Endodermal cell (in vitro differentiated cells): ENCODE measurements at regions not wholly inside any gene's neighbourhood (a gene's known extent, or its start where the extent isn't known, plus 50 kb on each side); places are given as distances from the start of the nearest gene placed in this dataset.
A peak's percentile ranks its signal among the peaks of the same experiment; 100 is the strongest.
"Not testable (repeated sequence)": the region's sequence is repeated elsewhere in the genome, so short reads cannot be mapped to it uniquely, and the experiment has no call there.

Experiments used
- DNase-seq: peaks from one replicate; pipeline ENCODE4 v3.0.0-alpha.2; 2017
- H3K27ac ChIP-seq: 2 replicates; pipeline ENCODE4 v1.5.1; 2013; ENCODE audit warnings: mild to moderate bottlenecking, low read depth, low read length, moderate library complexity
- H3K27me3 ChIP-seq: 2 replicates; pipeline ENCODE4 v1.6.1; 2013; ENCODE audit warnings: mild to moderate bottlenecking, low read length, moderate library complexity; ENCODE audit not compliant: insufficient read depth, control insufficient read depth, poor library complexity, severe bottlenecking
- H3K36me3 ChIP-seq: 2 replicates; pipeline ENCODE4 v1.7.0; 2013; ENCODE audit warnings: mild to moderate bottlenecking, low read length, moderate library complexity; ENCODE audit not compliant: control insufficient read depth, insufficient read depth
- H3K4me1 ChIP-seq: one replicate; pipeline ENCODE4 v1.7.0; 2013; ENCODE audit warnings: low read length; ENCODE audit not compliant: control insufficient read depth, insufficient read depth
- H3K4me3 ChIP-seq: 2 replicates; pipeline ENCODE4 v1.5.1; 2013; ENCODE audit warnings: mild to moderate bottlenecking, low read length, moderate library complexity
- H3K9ac ChIP-seq: 2 replicates; pipeline ENCODE4 v1.6.1; 2013; ENCODE audit warnings: mild to moderate bottlenecking, low read length, moderate library complexity; ENCODE audit not compliant: poor library complexity, severe bottlenecking; ENCODE audit errors: extremely low read depth
- H3K9me3 ChIP-seq: 2 replicates; pipeline ENCODE4 v1.6.1; 2013; ENCODE audit warnings: mild to moderate bottlenecking, low read length, moderate library complexity; ENCODE audit not compliant: control insufficient read depth
- H3K27ac Mint-ChIP-seq: 2 replicates; pipeline ENCODE4 v1.8.0; 2020; ENCODE audit warnings: mixed read lengths
- H3K27me3 Mint-ChIP-seq: 2 replicates; pipeline ENCODE4 v1.8.0; 2021; ENCODE audit warnings: mild to moderate bottlenecking, mixed read lengths; ENCODE audit not compliant: insufficient read depth
- H3K36me3 Mint-ChIP-seq: 2 replicates; pipeline ENCODE4 v1.8.0; 2020; ENCODE audit warnings: low read depth, mixed read lengths
- H3K4me1 Mint-ChIP-seq: 2 replicates; pipeline ENCODE4 v1.8.0; 2020; ENCODE audit warnings: mixed read lengths
- H3K4me3 Mint-ChIP-seq: 2 replicates; pipeline ENCODE4 v1.8.0; 2020; ENCODE audit warnings: mild to moderate bottlenecking, moderate library complexity, mixed read lengths
- H3K9me3 Mint-ChIP-seq: 2 replicates; pipeline ENCODE4 v1.8.0; 2020; ENCODE audit warnings: mild to moderate bottlenecking, mixed read lengths
- CTCF ChIP-seq: fragments of 200-600 bp; sonication (generic); conservative IDR thresholded peaks from 2 replicates; pipeline ENCODE4 v1.5.0; 2021; ENCODE audit warnings: antibody characterized with exemption, mild to moderate bottlenecking
- WGBS, 2 experiments: methylation state at CpG; one replicate each; pipeline versions ENCODE4 v1.1.5 to v1.1.7; 2013; ENCODE audit warnings: missing lambda C conversion rate in 2 of 2, mixed read lengths in 1 of 2; ENCODE audit not compliant: insufficient coverage in 1 of 2, insufficient read length in 1 of 2; 5-methylcytosine and 5-hydroxymethylcytosine counted together

- H3K4me3 ChIP-seq: no peak overlapping the region
- DNase-seq: no peak
- H3K36me3 ChIP-seq: no peaks in the 10 kb centered on the region
- 100% methylated on average over 2 of the region's 2 CpGs; no CpG with 5 or more reads in 1 of the 2 experiments for WGBS, 2 experiments
- H3K9me3 Mint-ChIP-seq: no peaks in the 10 kb centered on the region
- H3K27ac Mint-ChIP-seq: no peak overlapping the region
- H3K27ac ChIP-seq: no peak overlapping the region
- H3K27me3 ChIP-seq: no peaks in the 10 kb centered on the region
- H3K4me1 ChIP-seq: peaks cover 5% of the 10 kb centered on the region
- no peak for TF ChIP-seq CTCF
- no peaks in the 10 kb centered on the region for H3K9me3 ChIP-seq
- H3K27me3 Mint-ChIP-seq: no peaks in the 10 kb centered on the region
- H3K36me3 Mint-ChIP-seq: no peaks in the 10 kb centered on the region
- no peak overlapping the region for H3K4me3 Mint-ChIP-seq
- H3K9ac ChIP-seq: no peak overlapping the region
- H3K4me1 Mint-ChIP-seq: peaks cover 10% of the 10 kb centered on the region
Observed at GRCh38 chr11:88050247-88050646, 125.0 kb downstream of the RAB38 start.

GRCh38 chr11:88045288-88045687 lies 130.0 kb downstream of the RAB38 start:
- H3K4me3 Mint-ChIP-seq, H3K27ac Mint-ChIP-seq, H3K9me3 ChIP-seq, H3K27ac ChIP-seq, DNase-seq, H3K9me3 Mint-ChIP-seq, H3K27me3 ChIP-seq, H3K36me3 Mint-ChIP-seq, H3K4me1 ChIP-seq, H3K27me3 Mint-ChIP-seq: not testable (repeated sequence)
- H3K4me1 Mint-ChIP-seq: peaks cover 48% of the 10 kb centered on the region
- peak overlapping the region; percentile 34 for H3K9ac ChIP-seq
- WGBS, 2 experiments: 82 to 100% methylated on average over 5 to 11 of the region's 11 CpGs
- peak overlapping the region; percentile 72 for H3K4me3 ChIP-seq
- H3K36me3 ChIP-seq: peaks cover 12% of the 10 kb centered on the region

GRCh38 chr11:88044658-88045057 lies 130.6 kb downstream of the RAB38 start:
- not testable (repeated sequence) for H3K9me3 Mint-ChIP-seq, H3K27me3 ChIP-seq, H3K27ac ChIP-seq, H3K27me3 Mint-ChIP-seq, H3K4me3 Mint-ChIP-seq, H3K27ac Mint-ChIP-seq, H3K9me3 ChIP-seq, H3K36me3 Mint-ChIP-seq
- DNase-seq: peak; percentile 73
- peaks cover 11% of the 10 kb centered on the region for H3K4me1 ChIP-seq
- H3K36me3 ChIP-seq: peaks cover 15% of the 10 kb centered on the region
- peak overlapping the region; percentile 72 for H3K4me3 ChIP-seq
- H3K9ac ChIP-seq: peak overlapping the region; percentile 49
- 22 to 35% methylated on average over 2 to 5 of the region's 5 CpGs for WGBS, 2 experiments
- H3K4me1 Mint-ChIP-seq: peaks cover 48% of the 10 kb centered on the region

GRCh38 chr11:88043149-88043548 lies 132.1 kb downstream of the RAB38 start:
- H3K4me3 ChIP-seq: peak overlapping the region; percentile 72
- peaks cover 3% of the 10 kb centered on the region for H3K9me3 Mint-ChIP-seq
- peak; percentile 82 for DNase-seq
- H3K9ac ChIP-seq: no peak overlapping the region
- peaks cover 6% of the 10 kb centered on the region for H3K36me3 Mint-ChIP-seq
- no peak for TF ChIP-seq CTCF
- 19 to 23% methylated on average over 3 of the region's 3 CpGs for WGBS, 2 experiments
- no peak overlapping the region for H3K27ac ChIP-seq
- H3K27me3 ChIP-seq: no peaks in the 10 kb centered on the region
- H3K9me3 ChIP-seq: no peaks in the 10 kb centered on the region
- H3K36me3 ChIP-seq: peaks cover 15% of the 10 kb centered on the region
- H3K4me1 ChIP-seq: peaks cover 13% of the 10 kb centered on the region
- no peaks in the 10 kb centered on the region for H3K27me3 Mint-ChIP-seq
- no peak overlapping the region for H3K4me3 Mint-ChIP-seq
- H3K4me1 Mint-ChIP-seq: peaks cover 51% of the 10 kb centered on the region
- H3K27ac Mint-ChIP-seq: no peak overlapping the region
